Stimulated activated CD8-positive, alpha-beta memory T cell treated with anti-CD3 and anti-CD28 coated beads, Interleukin-12 subunit alpha, Interleukin-12 subunit beta, amount 100 ng/mL, for 4 hours (primary cell): ENCODE measurements at regions not wholly inside any gene's neighbourhood (a gene's known extent, or its start where the extent isn't known, plus 50 kb on each side); places are given as distances from the start of the nearest gene placed in this dataset.
"Not testable (repeated sequence)": the region's sequence is repeated elsewhere in the genome, so short reads cannot be mapped to it uniquely, and the experiment has no call there.

Source experiments
- DNase-seq: peaks from one replicate; pipeline ENCODE4 v3.0.0-alpha.2; 2020; ENCODE audit warnings: low read depth

DNA sequence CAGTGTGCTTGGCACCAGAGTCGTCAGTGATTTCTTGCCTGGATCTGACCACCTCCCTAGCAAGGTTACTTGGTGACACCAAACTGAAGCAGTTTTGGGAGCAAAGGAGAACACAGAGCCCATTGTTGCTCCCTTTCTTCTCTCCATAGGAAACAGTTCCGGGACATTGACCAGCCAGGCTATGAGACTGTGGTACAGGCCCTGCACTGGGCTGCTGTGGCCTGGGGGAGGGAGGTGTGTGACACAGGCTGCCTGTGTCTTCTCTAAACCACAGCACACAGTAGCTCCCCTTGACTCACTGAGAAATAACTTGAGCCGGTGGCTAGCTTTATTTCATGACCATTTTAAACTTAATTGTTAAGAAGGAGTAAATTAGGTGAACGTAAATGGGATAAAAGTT is 214.8 kb upstream of the UBL3 start:
- DNase-seq: no peak

- DNase-seq: no peak
These were observed 213.5 kb upstream of the UBL3 start for GRCh38 chr13:30063892-30064291.

GRCh38 chr13:30061217-30061616 is 210.8 kb upstream of the UBL3 start:
- no peak for DNase-seq

GRCh38 chr13:30058429-30058828 is 208.0 kb upstream of the UBL3 start:
- no peak for DNase-seq

DNA sequence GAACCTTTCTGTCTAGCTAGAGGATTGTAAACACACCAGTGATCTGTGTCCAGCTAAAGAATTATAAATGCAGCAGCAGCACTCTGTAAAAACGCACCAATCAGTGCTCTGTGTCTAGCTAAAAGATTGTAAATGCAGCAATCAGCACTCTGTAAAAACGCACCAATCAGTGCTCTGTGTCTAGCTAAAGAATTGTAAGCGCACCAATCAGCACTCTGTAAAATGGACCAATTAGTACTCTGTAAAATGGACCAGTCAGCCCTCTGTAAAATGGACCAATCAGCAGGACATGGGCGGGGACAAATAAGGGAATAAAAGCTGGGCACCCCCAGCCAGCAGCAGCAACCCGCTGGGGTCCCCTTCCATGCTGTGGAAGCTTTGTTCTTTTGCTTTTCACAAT is 204.1 kb upstream of the UBL3 start:
- DNase-seq: not testable (repeated sequence)

DNA sequence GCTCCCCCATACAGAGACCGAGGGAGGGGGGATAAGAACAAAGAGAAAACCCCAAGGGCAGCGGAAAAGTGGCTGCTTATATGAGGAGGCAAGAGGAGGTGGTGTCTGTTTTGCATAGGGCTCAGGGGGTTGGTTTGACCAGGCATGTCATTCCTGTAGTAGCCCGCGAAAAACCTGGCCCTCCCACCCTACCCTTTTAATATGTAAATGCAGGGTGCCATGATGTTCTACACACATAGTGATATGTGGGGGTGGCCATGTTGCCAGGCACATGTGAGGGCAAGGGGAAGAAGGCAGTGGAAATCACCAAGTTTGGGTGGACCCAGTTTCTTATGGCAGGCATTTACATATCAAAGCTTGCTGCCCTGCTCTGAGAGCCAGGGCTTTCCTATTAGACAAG is 203.5 kb upstream of the UBL3 start:
- no peak for DNase-seq

DNA sequence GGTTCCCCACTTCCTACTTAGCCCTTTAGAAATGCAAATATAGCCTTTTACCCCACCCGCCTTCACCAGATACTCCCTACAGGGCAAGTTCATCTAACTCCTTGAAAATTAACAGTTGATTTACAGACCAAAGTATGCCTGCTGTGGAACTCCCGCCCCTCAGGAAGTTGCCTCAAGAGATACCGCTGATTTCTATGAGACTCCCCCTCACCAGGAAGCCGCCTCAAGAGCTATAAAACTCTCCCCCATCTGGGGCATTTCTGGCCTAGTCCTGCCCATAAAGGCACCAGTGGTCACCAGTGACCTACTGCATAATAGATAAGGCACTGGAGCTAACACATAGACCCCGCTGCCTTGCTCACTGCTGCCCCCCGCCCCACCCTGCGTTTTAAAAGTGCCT is 201.7 kb upstream of the UBL3 start:
- DNase-seq: no peak

DNA sequence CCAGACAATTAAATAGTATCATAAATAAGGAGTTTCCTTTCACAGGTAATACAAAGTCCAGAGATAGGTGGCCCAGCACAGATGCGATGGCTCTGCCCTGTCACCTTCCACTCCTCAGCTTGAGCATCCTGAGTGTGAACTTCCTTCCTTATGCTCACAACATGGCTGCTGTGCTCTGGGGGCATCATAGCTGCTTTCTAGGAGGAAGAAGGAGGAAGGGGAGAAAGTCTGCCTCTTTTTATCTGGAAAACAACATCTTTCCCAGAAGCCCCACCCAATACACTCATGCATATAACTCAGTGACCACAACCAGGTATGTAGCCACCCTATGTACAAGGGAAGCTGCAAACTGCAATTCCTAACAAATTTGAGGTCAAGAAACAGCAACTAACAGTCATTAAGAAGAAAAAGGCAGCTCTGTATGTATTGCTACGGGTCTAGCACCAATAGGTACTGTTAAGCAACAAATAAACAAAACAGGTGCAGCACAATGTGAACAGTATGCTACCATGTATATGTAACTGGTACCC is 201.2 kb upstream of the UBL3 start:
- DNase-seq: no peak

- DNase-seq: no peak
These were observed 199.3 kb upstream of the UBL3 start for GRCh38 chr13:30049692-30050091.

- no peak for DNase-seq
These were observed 196.9 kb upstream of the UBL3 start for GRCh38 chr13:30047154-30047874.

DNA sequence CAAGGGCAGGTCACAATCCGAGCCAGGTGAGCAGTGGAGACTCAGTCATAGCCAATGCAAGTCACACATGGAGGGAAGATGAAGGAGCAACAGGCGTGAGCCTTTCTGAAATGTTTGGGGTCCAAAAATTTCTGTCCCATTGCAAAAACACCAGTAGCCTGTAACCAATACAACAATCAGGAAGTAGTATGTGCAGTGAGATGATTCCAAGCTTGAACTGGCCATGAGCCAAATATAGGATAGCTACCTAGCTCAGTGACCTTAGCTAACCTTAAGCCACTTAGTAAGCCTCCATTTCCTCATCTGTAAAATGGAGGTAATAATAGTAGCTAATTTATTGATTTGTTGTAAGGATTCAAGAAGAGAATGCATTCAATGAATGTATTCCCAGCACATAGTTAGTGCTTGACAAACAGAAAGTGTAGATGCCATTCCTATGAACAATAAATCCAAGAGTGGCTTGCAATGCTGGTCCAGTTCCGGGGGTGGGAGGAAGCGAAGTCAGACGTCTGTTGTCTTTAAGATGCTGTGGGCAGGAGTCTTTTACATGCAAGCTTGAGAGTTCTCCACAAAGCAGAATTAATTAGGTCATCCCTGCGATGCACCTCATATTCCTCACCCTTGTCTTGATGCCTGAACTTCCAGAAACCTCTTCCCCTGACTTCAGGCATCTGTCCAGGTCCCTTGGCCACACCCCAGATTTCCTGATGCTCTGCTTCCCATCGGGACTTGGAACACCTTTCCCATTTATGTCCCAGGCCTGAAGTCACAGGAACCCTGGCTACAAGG is 195.7 kb upstream of the UBL3 start:
- DNase-seq: no peak

GRCh38 chr13:30044932-30045331 is 194.5 kb upstream of the UBL3 start:
- DNase-seq: no peak

DNA sequence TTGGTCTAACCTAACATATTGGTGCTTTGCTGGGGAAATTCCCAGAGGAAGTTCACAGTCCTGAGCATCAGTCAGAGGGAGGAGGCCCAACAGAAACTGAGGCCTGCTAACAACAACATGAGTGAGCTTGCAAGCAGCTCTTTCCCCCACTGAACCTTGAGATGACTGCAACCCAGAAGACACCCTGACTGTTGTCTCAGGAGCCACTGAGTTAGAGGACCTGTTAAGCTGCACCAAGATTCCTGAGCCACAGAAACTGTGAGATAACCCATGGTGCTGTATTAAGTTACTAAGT is 193.2 kb upstream of the UBL3 start:
- DNase-seq: no peak

GRCh38 chr13:30042891-30043630 is 192.6 kb upstream of the UBL3 start:
- no peak for DNase-seq

DNA sequence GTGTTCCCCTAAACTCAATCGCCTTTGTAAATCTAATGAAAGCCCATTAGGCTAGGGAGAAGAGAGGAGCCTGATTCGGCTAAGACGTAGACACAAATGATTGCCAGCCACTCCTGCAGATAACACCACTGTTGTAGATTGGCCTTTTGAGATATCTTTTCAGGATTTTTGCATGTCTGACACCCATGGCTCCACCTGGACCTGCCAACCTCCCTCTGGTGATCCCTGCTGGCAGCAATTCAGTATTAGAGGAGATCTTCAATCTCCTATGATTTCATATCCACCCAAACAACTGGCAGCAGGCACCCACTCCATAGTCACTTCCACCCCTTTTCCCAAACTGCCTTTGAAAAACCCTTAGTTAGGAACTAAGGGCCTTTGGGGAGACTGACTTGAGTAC is 191.9 kb upstream of the UBL3 start:
- no peak for DNase-seq

GRCh38 chr13:30039511-30039911 is 189.1 kb upstream of the UBL3 start:
- no peak for DNase-seq

DNA sequence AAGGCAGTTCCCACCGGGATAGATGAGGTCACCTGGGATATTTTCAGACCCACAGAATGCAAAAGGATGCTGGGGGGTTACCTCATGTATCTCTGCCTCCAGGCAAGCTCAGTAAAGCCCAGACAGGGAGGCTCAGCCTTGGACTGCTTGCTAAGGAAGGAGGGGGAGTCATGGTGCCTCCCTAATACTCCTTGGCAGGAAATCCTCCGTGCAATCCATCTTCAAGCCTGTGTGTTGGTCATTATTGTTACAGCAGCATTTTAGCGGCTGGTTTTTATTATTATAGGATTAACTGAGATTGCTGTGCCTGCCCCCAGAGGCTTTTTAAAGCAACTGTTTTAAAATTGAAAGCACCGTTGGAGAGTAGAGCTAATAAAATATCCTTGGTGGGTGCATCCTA is 188.5 kb upstream of the UBL3 start:
- DNase-seq: no peak

DNA sequence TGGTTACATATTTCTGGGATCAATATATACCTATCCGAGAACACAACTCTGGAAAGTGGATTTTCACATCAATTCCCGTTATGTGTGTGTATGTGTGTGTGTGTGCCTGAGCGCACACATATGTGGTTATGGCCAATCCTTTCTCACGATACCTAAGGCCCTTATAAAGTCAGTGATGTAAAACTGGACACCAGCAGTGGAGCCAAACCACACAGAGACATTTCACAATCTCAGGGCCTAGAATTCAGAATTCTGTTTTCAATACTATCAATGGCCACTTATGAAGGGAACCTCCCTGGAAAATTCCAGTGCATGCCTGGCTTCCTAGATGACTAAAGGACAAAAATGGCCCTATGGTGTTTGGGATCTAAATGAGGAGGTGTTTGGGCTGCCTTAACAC is 187.3 kb upstream of the UBL3 start:
- DNase-seq: no peak

DNA sequence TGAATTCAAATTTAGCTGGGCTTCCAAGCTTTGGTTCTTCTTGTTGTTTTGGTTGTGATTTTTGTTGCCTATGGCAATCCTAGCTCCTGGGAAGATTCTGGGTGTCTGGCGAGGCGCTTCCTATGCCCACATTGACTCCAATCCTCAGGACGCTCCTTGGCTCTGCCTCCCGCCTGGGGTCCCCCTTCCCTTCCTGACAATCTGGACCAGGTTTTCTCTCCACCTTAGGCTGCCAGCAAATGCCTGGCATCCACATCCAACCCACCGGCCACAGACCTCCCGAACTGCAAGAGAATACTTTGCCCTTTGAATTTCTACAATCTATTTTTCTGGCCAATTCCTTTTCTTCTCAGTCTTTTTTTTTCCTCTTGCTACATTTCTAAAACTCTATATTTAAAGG is 186.9 kb upstream of the UBL3 start:
- no peak for DNase-seq

DNA sequence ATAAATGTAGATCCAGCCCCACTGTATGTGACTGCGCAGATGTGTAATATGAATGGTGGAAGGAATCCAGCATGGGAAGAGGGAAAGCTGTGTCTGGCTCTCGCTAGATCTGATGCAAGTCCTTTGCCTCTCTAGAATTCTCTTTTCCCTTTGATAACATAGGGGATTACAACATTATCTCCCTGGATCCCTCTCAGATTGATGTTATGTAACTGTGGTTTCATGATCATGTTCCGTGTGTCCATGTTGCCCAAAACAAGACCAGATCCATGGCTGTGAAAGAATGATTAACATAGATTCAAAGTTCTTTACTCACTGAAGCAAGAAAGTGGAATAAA is 184.0 kb upstream of the UBL3 start:
- no peak for DNase-seq

DNA sequence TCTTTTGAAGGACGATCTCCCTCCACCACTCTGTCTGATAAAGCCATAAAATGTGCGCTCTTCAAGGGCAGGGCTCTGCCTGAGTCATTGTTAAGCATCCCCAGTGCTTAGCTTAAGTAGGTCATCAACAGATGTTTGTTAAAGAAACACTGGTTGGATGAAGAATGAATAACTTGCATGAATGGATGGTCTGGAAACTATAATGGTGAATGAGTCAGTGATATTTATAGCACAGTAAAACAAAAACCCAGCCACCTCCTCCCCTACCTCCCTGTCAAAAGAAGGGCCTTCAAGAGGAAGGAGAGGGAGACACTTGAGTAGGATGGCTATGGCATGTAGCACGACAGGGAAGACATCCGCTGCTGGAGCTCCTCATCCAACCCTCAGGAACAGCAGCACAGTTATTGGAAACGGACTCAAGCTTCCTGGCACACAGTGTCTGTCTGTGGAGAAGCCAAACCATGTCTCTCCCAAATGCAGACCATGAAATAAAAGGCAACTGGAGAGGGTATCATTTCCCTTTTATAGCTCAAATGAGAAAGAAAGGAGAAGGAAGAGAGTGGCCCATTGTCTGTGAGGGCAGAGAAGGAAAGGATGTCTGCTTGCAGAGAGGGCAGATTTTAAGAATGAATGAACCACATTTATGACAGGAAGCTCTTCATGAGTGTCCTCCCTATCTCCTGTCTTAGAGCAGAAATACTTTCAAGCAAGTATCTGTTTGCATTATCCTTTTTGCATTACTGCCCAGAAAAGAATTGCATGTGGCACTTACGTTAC is 183.5 kb upstream of the UBL3 start:
- DNase-seq: no peak

GRCh38 chr13:30032263-30032662 is 181.8 kb upstream of the UBL3 start:
- DNase-seq: no peak
